ENCODE measurements at regions not wholly inside any gene's neighbourhood (a gene's known extent, or its start where the extent isn't known, plus 50 kb on each side); places are given as distances from the start of the nearest gene placed in this dataset.

- Histone ChIP-seq H3K36me3 (ENCODE audit: control insufficient read depth, insufficient read depth, low read length) (no peaks in the 10 kb centered on the region), H3K27ac (ENCODE audit: insufficient read depth, low read length) (no peak overlapping the region), H3K9me3 (ENCODE audit: control insufficient read depth, insufficient read depth, low read depth, low read length) (no peaks in the 10 kb centered on the region), H3K79me2 (ENCODE audit: control insufficient read depth, insufficient read depth, low read length) (no peaks in the 10 kb centered on the region), H3K27me3 (ENCODE audit: control insufficient read depth, insufficient read depth, low read length) (no peaks in the 10 kb centered on the region), H2AFZ (ENCODE audit: low read length) (no peak overlapping the region), H4K20me1 (ENCODE audit: control insufficient read depth, extremely low read depth, insufficient read depth, low read length) (no peaks in the 10 kb centered on the region), H3K9ac (ENCODE audit: insufficient read depth, low read length) (no peak overlapping the region), H3K4me1 (ENCODE audit: control insufficient read depth, extremely low read depth, insufficient read depth, low read length) (no peaks in the 10 kb centered on the region), H3K4me2 (ENCODE audit: extremely low read depth, insufficient read depth, low read length) (no peak overlapping the region), H3K4me3 (replicated peaks in 1 of 4; ENCODE audit: control extremely low read depth in 1 of 4, insufficient read depth in 1 of 4, low read depth in 3 of 4, low read length in 4 of 4) (no peak overlapping the region)
- no peak for DNase-seq (ENCODE audit: low read depth in 2 of 2)
- TF ChIP-seq EZH2 (IDR thresholded peaks at IDR 0.05; ENCODE audit: low read length, missing control alignments) (no peak), CTCF (conservative IDR thresholded peaks at IDR 0.05 in 1 of 2, IDR thresholded peaks at IDR 0.05 in 1 of 2; ENCODE audit: low read depth in 1 of 2, low read length in 2 of 2) (no peak)
Measured at GRCh38 chr10:108307250-108307924, 1142.9 kb upstream of the SORCS1 start.

GRCh38 chr10:108303149-108303548 is 1138.6 kb upstream of the SORCS1 start:
- H3K4me1 ChIP-seq (ENCODE audit: control insufficient read depth, extremely low read depth, insufficient read depth, low read length) = no peaks in the 10 kb centered on the region
- no peaks in the 10 kb centered on the region for H3K79me2 ChIP-seq (ENCODE audit: control insufficient read depth, insufficient read depth, low read length)
- no peak overlapping the region for H3K27ac ChIP-seq (ENCODE audit: insufficient read depth, low read length)
- no peak overlapping the region for H3K9ac ChIP-seq (ENCODE audit: insufficient read depth, low read length)
- H3K4me3 ChIP-seq (replicated peaks in 1 of 4; ENCODE audit: control extremely low read depth in 1 of 4, insufficient read depth in 1 of 4, low read depth in 3 of 4, low read length in 4 of 4) = no peak overlapping the region
- peak in 1 of 2 donors; percentile 11 for DNase-seq (ENCODE audit: low read depth in 2 of 2)
- no peaks in the 10 kb centered on the region for H4K20me1 ChIP-seq (ENCODE audit: control insufficient read depth, extremely low read depth, insufficient read depth, low read length)
- H2AFZ ChIP-seq (ENCODE audit: low read length) = no peak overlapping the region
- no peaks in the 10 kb centered on the region for H3K27me3 ChIP-seq (ENCODE audit: control insufficient read depth, insufficient read depth, low read length)
- no peak for TF ChIP-seq CTCF (conservative IDR thresholded peaks at IDR 0.05 in 1 of 2, IDR thresholded peaks at IDR 0.05 in 1 of 2; ENCODE audit: low read depth in 1 of 2, low read length in 2 of 2)
- no peak for TF ChIP-seq EZH2 (IDR thresholded peaks at IDR 0.05; ENCODE audit: low read length, missing control alignments)
- H3K36me3 ChIP-seq (ENCODE audit: control insufficient read depth, insufficient read depth, low read length) = no peaks in the 10 kb centered on the region
- no peaks in the 10 kb centered on the region for H3K9me3 ChIP-seq (ENCODE audit: control insufficient read depth, insufficient read depth, low read depth, low read length)
- H3K4me2 ChIP-seq (ENCODE audit: extremely low read depth, insufficient read depth, low read length) = no peak overlapping the region

- no peaks in the 10 kb centered on the region for H3K36me3 ChIP-seq (ENCODE audit: control insufficient read depth, insufficient read depth, low read length)
- H3K79me2 ChIP-seq (ENCODE audit: control insufficient read depth, insufficient read depth, low read length) = no peaks in the 10 kb centered on the region
- H3K4me1 ChIP-seq (ENCODE audit: control insufficient read depth, extremely low read depth, insufficient read depth, low read length) = no peaks in the 10 kb centered on the region
- no peaks in the 10 kb centered on the region for H4K20me1 ChIP-seq (ENCODE audit: control insufficient read depth, extremely low read depth, insufficient read depth, low read length)
- H3K27ac ChIP-seq (ENCODE audit: insufficient read depth, low read length) = no peak overlapping the region
- no peak overlapping the region for H3K9ac ChIP-seq (ENCODE audit: insufficient read depth, low read length)
- H3K4me3 ChIP-seq (replicated peaks in 1 of 4; ENCODE audit: control extremely low read depth in 1 of 4, insufficient read depth in 1 of 4, low read depth in 3 of 4, low read length in 4 of 4) = no peak overlapping the region
- no peaks in the 10 kb centered on the region for H3K27me3 ChIP-seq (ENCODE audit: control insufficient read depth, insufficient read depth, low read length)
- TF ChIP-seq EZH2 (IDR thresholded peaks at IDR 0.05; ENCODE audit: low read length, missing control alignments) (no peak), CTCF (conservative IDR thresholded peaks at IDR 0.05 in 1 of 2, IDR thresholded peaks at IDR 0.05 in 1 of 2; ENCODE audit: low read depth in 1 of 2, low read length in 2 of 2) (no peak)
- no peak overlapping the region for H2AFZ ChIP-seq (ENCODE audit: low read length)
- no peak for DNase-seq (ENCODE audit: low read depth in 2 of 2)
- no peak overlapping the region for H3K4me2 ChIP-seq (ENCODE audit: extremely low read depth, insufficient read depth, low read length)
- no peaks in the 10 kb centered on the region for H3K9me3 ChIP-seq (ENCODE audit: control insufficient read depth, insufficient read depth, low read depth, low read length)
Measured at GRCh38 chr10:108301002-108301401, 1136.5 kb upstream of the SORCS1 start.

All from fibroblast of lung (primary cell).